ENCODE measurements at regions not wholly inside any gene's neighbourhood (a gene's known extent, or its start where the extent isn't known, plus 50 kb on each side); places are given as distances from the start of the nearest gene placed in this dataset.

GRCh38 chr15:96403071-96403470 lies 72.6 kb downstream of the NR2F2 start:
- no peak for DNase-seq (ENCODE audit: low read depth)
- no peak for TF ChIP-seq CTCF (IDR thresholded peaks at IDR 0.05; ENCODE audit: control insufficient read depth, insufficient read depth, low read depth, low read length, missing control alignments)
- H3K4me3 ChIP-seq (ENCODE audit: control insufficient read depth, low read depth, low read length), result no peak overlapping the region

DNA sequence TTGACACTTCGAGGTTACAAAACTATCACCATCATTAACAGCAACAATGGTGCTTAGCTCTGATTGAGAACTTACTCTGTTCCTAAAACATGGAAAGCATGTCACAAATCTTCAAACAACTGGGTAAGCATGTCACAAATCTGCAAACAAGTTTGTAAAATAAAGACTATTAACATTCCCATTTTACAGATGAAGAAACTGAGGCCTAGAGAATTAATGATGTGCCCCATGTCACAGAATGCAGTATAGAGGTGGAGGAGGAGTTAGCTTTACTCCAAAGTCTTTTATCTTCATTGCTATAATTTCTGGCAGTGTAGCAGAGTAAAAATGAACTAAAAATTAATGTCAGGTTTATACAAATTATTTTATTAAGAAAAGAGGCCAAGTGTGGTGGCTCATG lies 73.4 kb downstream of the NR2F2 start:
- no peak for DNase-seq (ENCODE audit: low read depth)
- no peak overlapping the region for H3K4me3 ChIP-seq (ENCODE audit: control insufficient read depth, low read depth, low read length)
- TF ChIP-seq CTCF (IDR thresholded peaks at IDR 0.05; ENCODE audit: control insufficient read depth, insufficient read depth, low read depth, low read length, missing control alignments), result no peak

GRCh38 chr15:96404560-96404959 lies 74.1 kb downstream of the NR2F2 start:
- TF ChIP-seq CTCF (IDR thresholded peaks at IDR 0.05; ENCODE audit: control insufficient read depth, insufficient read depth, low read depth, low read length, missing control alignments), result no peak
- no peak for DNase-seq (ENCODE audit: low read depth)
- no peak overlapping the region for H3K4me3 ChIP-seq (ENCODE audit: control insufficient read depth, low read depth, low read length)

DNA sequence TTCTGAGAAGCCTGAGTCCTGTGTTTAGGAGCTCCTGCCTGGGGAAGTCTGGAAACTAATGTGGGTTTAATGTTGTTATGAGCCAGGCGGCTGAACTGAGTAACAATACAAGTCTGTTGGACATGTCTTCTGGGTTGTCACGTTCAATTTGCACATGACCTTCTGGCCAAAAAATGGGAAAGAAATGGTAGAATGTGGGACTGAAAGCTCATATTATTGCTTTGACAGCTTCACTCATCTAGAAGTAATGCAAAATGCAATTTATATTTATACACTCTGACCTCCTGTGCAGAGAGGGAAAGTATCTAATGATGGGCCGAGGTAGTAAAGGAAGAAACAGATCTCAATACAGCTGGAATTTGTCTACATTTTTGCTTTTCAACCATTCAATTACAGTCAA lies 75.8 kb downstream of the NR2F2 start:
- DNase-seq (ENCODE audit: low read depth), result no peak

GRCh38 chr15:96406701-96407100 lies 76.2 kb downstream of the NR2F2 start:
- no peak overlapping the region for H3K4me3 ChIP-seq (ENCODE audit: control insufficient read depth, low read depth, low read length)
- TF ChIP-seq CTCF (IDR thresholded peaks at IDR 0.05; ENCODE audit: control insufficient read depth, insufficient read depth, low read depth, low read length, missing control alignments), result no peak
- DNase-seq (ENCODE audit: low read depth), result no peak

More for the DNA sequence above, 75.8 kb downstream of the NR2F2 start:
- TF ChIP-seq CTCF (IDR thresholded peaks at IDR 0.05; ENCODE audit: control insufficient read depth, insufficient read depth, low read depth, low read length, missing control alignments), result no peak
- H3K4me3 ChIP-seq (ENCODE audit: control insufficient read depth, low read depth, low read length), result no peak overlapping the region

GRCh38 chr15:96407482-96407881 lies 77.0 kb downstream of the NR2F2 start:
- H3K4me3 ChIP-seq (ENCODE audit: control insufficient read depth, low read depth, low read length), result no peak overlapping the region
- DNase-seq (ENCODE audit: low read depth), result no peak
- TF ChIP-seq CTCF (IDR thresholded peaks at IDR 0.05; ENCODE audit: control insufficient read depth, insufficient read depth, low read depth, low read length, missing control alignments), result no peak

- DNase-seq (ENCODE audit: low read depth), result no peak
- TF ChIP-seq CTCF (IDR thresholded peaks at IDR 0.05; ENCODE audit: control insufficient read depth, insufficient read depth, low read depth, low read length, missing control alignments), result no peak
These were observed 78.2 kb downstream of the NR2F2 start for GRCh38 chr15:96408591-96409183.

More at GRCh38 chr15:96408591-96409183, 78.2 kb downstream of the NR2F2 start:
- H3K4me3 ChIP-seq (ENCODE audit: control insufficient read depth, low read depth, low read length), result no peak overlapping the region

Measured in AG09309 (cell line).